KMS-11 (cell line): ENCODE measurements at regions not wholly inside any gene's neighbourhood (a gene's known extent, or its start where the extent isn't known, plus 50 kb on each side); places are given as distances from the start of the nearest gene placed in this dataset.

Source experiments
- H2AFZ ChIP-seq: fragments of 200-600 bp; sonication (generic); 2 replicates; pipeline ENCODE4 v1.6.1; 2016; ENCODE audit warnings: antibody characterized with exemption, mixed run types, low read depth
- H3K27ac ChIP-seq: fragments of 200-600 bp; sonication (generic); 2 replicates; pipeline ENCODE4 v1.6.1; 2016; ENCODE audit warnings: mild to moderate bottlenecking, mixed run types
- H3K27me3 ChIP-seq: fragments of 200-600 bp; sonication (generic); 2 replicates; pipeline ENCODE4 v1.6.1; 2017; ENCODE audit warnings: mild to moderate bottlenecking, low read depth, mixed run types, moderate library complexity; ENCODE audit not compliant: insufficient read depth
- H3K36me3 ChIP-seq: fragments of 200-600 bp; sonication (generic); 2 replicates; pipeline ENCODE4 v1.6.1; 2017; ENCODE audit warnings: mild to moderate bottlenecking, mixed run types; ENCODE audit not compliant: insufficient read depth
- H3K4me1 ChIP-seq: fragments of 200-600 bp; sonication (generic); 2 replicates; pipeline ENCODE4 v1.6.1; 2016; ENCODE audit warnings: mild to moderate bottlenecking, low read depth, mixed run types; ENCODE audit not compliant: poor library complexity, severe bottlenecking
- H3K4me2 ChIP-seq: fragments of 200-600 bp; sonication (generic); 2 replicates; pipeline ENCODE4 v1.7.0; 2016; ENCODE audit warnings: mild to moderate bottlenecking, mixed run types
- H3K4me3 ChIP-seq: fragments of 200-600 bp; sonication (generic); IDR thresholded peaks from 2 replicates; pipeline ENCODE4 v1.6.1; 2017; ENCODE audit warnings: low read depth, low read length, mixed read lengths; ENCODE audit not compliant: insufficient read depth
- H3K79me2 ChIP-seq: fragments of 200-600 bp; sonication (generic); 2 replicates; pipeline ENCODE4 v1.6.1; 2016; ENCODE audit warnings: low read depth, mixed run types; ENCODE audit not compliant: insufficient read depth
- H3K9ac ChIP-seq: fragments of 200-600 bp; sonication (generic); 2 replicates; pipeline ENCODE4 v1.6.1; 2016; ENCODE audit warnings: mild to moderate bottlenecking, mixed run types
- H4K20me1 ChIP-seq: fragments of 200-600 bp; sonication (generic); 2 replicates; pipeline ENCODE4 v1.6.1; 2016; ENCODE audit warnings: mild to moderate bottlenecking, mixed run types; ENCODE audit not compliant: insufficient read depth
- TF ChIP-seq, protein P1 (sequence below): fragments of 200-600 bp; sonication (generic); conservative IDR thresholded peaks from 2 replicates; pipeline ENCODE4 v1.6.1; 2017; ENCODE audit warnings: low read depth, mild to moderate bottlenecking, antibody characterized with exemption, low read length, moderate library complexity, mixed read lengths

DNA sequence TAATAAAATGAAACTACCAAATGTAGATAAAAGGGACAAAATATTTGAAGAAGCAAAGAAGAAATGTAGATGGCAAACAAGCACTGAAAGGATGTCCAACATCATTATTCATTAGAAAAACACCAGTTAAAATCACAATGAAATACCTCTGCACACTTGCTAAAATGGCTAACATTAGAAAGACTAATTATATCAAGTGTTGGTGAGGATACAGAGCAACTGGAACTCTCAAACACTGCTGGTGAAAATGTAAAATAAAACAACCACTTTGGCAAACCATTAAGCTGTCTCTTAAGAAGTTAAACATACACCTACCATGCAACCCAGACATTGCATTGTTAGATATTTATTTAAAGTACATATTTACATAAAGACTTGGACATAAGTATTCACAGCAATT, 138.6 kb upstream of the FGGY start:
- H3K79me2 ChIP-seq: no peaks in the 10 kb centered on the region
- H3K36me3 ChIP-seq: no peaks in the 10 kb centered on the region
- H3K4me3 ChIP-seq: no peak overlapping the region
- no peaks in the 10 kb centered on the region for H4K20me1 ChIP-seq
- TF ChIP-seq, protein P1, sequence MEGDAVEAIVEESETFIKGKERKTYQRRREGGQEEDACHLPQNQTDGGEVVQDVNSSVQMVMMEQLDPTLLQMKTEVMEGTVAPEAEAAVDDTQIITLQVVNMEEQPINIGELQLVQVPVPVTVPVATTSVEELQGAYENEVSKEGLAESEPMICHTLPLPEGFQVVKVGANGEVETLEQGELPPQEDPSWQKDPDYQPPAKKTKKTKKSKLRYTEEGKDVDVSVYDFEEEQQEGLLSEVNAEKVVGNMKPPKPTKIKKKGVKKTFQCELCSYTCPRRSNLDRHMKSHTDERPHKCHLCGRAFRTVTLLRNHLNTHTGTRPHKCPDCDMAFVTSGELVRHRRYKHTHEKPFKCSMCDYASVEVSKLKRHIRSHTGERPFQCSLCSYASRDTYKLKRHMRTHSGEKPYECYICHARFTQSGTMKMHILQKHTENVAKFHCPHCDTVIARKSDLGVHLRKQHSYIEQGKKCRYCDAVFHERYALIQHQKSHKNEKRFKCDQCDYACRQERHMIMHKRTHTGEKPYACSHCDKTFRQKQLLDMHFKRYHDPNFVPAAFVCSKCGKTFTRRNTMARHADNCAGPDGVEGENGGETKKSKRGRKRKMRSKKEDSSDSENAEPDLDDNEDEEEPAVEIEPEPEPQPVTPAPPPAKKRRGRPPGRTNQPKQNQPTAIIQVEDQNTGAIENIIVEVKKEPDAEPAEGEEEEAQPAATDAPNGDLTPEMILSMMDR: no peak
- H3K4me2 ChIP-seq: no peak overlapping the region
- no peak overlapping the region for H2AFZ ChIP-seq
- no peak overlapping the region for H3K27ac ChIP-seq
- no peaks in the 10 kb centered on the region for H3K27me3 ChIP-seq
- no peak overlapping the region for H3K9ac ChIP-seq
- no peaks in the 10 kb centered on the region for H3K4me1 ChIP-seq

GRCh38 chr1:59159557-59160203, 137.2 kb upstream of the FGGY start:
- no peaks in the 10 kb centered on the region for H3K27me3 ChIP-seq
- H3K4me1 ChIP-seq: no peaks in the 10 kb centered on the region
- no peak overlapping the region for H3K4me2 ChIP-seq
- no peaks in the 10 kb centered on the region for H3K79me2 ChIP-seq
- TF ChIP-seq, protein P1: no peak
- no peak overlapping the region for H3K9ac ChIP-seq
- H2AFZ ChIP-seq: no peak overlapping the region
- H3K36me3 ChIP-seq: no peaks in the 10 kb centered on the region
- no peaks in the 10 kb centered on the region for H4K20me1 ChIP-seq
- H3K4me3 ChIP-seq: no peak overlapping the region
- H3K27ac ChIP-seq: no peak overlapping the region

DNA sequence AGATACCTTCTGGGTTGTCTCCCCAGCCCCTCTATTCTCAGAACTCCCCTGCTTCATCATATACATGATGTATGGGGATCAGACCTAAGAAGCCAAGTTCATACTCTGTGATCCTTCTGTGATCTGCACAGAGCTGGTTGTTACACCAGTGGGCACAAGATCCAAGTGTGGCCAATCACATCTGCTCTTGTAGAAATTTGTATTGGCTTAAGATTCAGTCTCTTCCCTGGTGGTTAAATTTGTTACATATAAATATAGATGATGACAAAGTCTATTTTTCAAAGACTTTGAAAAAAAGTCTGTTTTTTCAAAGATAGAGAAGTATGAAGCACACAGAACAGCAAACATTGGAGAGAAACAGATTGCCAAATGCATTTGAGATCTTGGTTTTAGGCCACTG, 135.8 kb upstream of the FGGY start:
- Histone ChIP-seq H3K9ac (no peak overlapping the region), H3K27ac (no peak overlapping the region), H3K79me2 (no peaks in the 10 kb centered on the region), H3K4me1 (no peaks in the 10 kb centered on the region), H3K27me3 (no peaks in the 10 kb centered on the region), H3K4me3 (no peak overlapping the region), H3K4me2 (no peak overlapping the region), H4K20me1 (no peaks in the 10 kb centered on the region), H2AFZ (no peak overlapping the region), H3K36me3 (no peaks in the 10 kb centered on the region)
- TF ChIP-seq, protein P1: no peak

GRCh38 chr1:59162665-59163064, 134.2 kb upstream of the FGGY start:
- no peaks in the 10 kb centered on the region for H4K20me1 ChIP-seq
- H3K4me1 ChIP-seq: no peaks in the 10 kb centered on the region
- TF ChIP-seq, protein P1: no peak
- no peak overlapping the region for H3K9ac ChIP-seq
- no peak overlapping the region for H3K4me3 ChIP-seq
- H3K4me2 ChIP-seq: no peak overlapping the region
- H3K27ac ChIP-seq: no peak overlapping the region
- H3K36me3 ChIP-seq: no peaks in the 10 kb centered on the region
- no peaks in the 10 kb centered on the region for H3K27me3 ChIP-seq
- no peak overlapping the region for H2AFZ ChIP-seq
- no peaks in the 10 kb centered on the region for H3K79me2 ChIP-seq
